B cell (primary cell): ENCODE measurements at regions not wholly inside any gene's neighbourhood (a gene's known extent, or its start where the extent isn't known, plus 50 kb on each side); places are given as distances from the start of the nearest gene placed in this dataset.

Source experiments
- ATAC-seq: fragments of 200-7000 bp; cut with Tn5 transposase; one replicate; pipeline ENCODE4 v1.10.0; 2021; ENCODE audit warnings: low read depth, mild to moderate bottlenecking, moderate number of reproducible peaks, moderate library complexity
- CTCF ChIA-PET: fragments of 350-600 bp; sonication (Branson Sonifier 250); formaldehyde crosslinking; loops from one replicate; lab custom pipeline; 2021; ENCODE audit warnings: antibody characterized with exemption, inconsistent platforms; lab: Charles Lee
- POLR2A ChIA-PET: fragments of 350-600 bp; sonication (Branson Sonifier 250); formaldehyde crosslinking; loops from one replicate; lab custom pipeline; 2021; ENCODE audit warnings: antibody characterized with exemption; lab: Charles Lee
- DNase-seq: peaks from one replicate; pipeline ENCODE4 v3.0.0; 2013
- H2AFZ ChIP-seq: 2 replicates; pipeline ENCODE4 v1.6.1; 2012; ENCODE audit warnings: mild to moderate bottlenecking, low read depth, low read length; ENCODE audit not compliant: insufficient read depth, poor library complexity, severe bottlenecking
- H3K27ac ChIP-seq, 2 donors: 1 replicate in 1 of 2; 2 replicates in 1 of 2; pipeline ENCODE4 v1.5.1; 2012 to 2013; ENCODE audit warnings: low read length in 2 of 2, mild to moderate bottlenecking in 2 of 2, moderate library complexity in 1 of 2
- H3K27me3 ChIP-seq, 4 experiments: fragments of 200-600 bp in 1 of 4; sonication (generic) in 1 of 4; replicated peaks in 1 of 4; 1 replicate in 2 of 4; 2 replicates in 2 of 4; pipeline versions ENCODE4 v1.6.1 to v1.7.0; 2013 to 2016; ENCODE audit warnings: low read length in 3 of 4, mild to moderate bottlenecking in 2 of 4, mixed read lengths in 1 of 4, moderate library complexity in 1 of 4; ENCODE audit not compliant: insufficient read depth in 4 of 4, control insufficient read depth in 3 of 4; ENCODE audit errors: control extremely low read depth in 1 of 4
- H3K36me3 ChIP-seq, 2 experiments: replicated peaks in 1 of 2; 1 replicate in 1 of 2; 2 replicates in 1 of 2; pipeline versions ENCODE4 v1.6.1 to v1.7.1; 2013; ENCODE audit warnings: low read length in 1 of 2; ENCODE audit not compliant: insufficient read depth in 2 of 2, control insufficient read depth in 1 of 2; ENCODE audit errors: control extremely low read depth in 1 of 2, extremely low read depth in 1 of 2
- H3K4me1 ChIP-seq, 2 donors: fragments of 200-600 bp in 1 of 2; sonication (generic) in 1 of 2; 1 replicate in 1 of 2; 2 replicates in 1 of 2; pipeline versions ENCODE4 v1.5.1 to v1.6.1; 2013 to 2017; ENCODE audit warnings: low read length in 2 of 2; ENCODE audit not compliant: control insufficient read depth in 2 of 2, insufficient read depth in 2 of 2
- H3K4me2 ChIP-seq: replicated peaks from 2 replicates; pipeline ENCODE3; 2012; ENCODE audit warnings: mild to moderate bottlenecking, low read depth, low read length; ENCODE audit not compliant: poor library complexity, severe bottlenecking
- H3K4me3 ChIP-seq, 5 experiments: fragments of 200-600 bp in 1 of 5; sonication (generic) in 1 of 5; 1 replicate in 3 of 5; 2 replicates in 2 of 5; pipeline versions ENCODE4 v1.5.1 to v1.7.0; 2011 to 2016; ENCODE audit warnings: low read length in 4 of 5, mild to moderate bottlenecking in 4 of 5, low read depth in 2 of 5, control low read depth in 1 of 5, moderate library complexity in 1 of 5; ENCODE audit not compliant: insufficient read depth in 1 of 5; ENCODE audit errors: control extremely low read depth in 1 of 5, extremely low read depth in 1 of 5
- H3K79me2 ChIP-seq: fragments of 200-600 bp; sonication (generic); one replicate; pipeline ENCODE4 v1.6.0; 2016; ENCODE audit warnings: low read length; ENCODE audit not compliant: control insufficient read depth, insufficient read depth
- H3K9ac ChIP-seq: fragments of 200-600 bp; sonication (generic); 2 replicates; pipeline ENCODE4 v1.6.1; 2017; ENCODE audit warnings: mild to moderate bottlenecking, low read length, moderate library complexity
- H3K9me3 ChIP-seq, 3 donors: one replicate each; pipeline versions ENCODE4 v1.6.1 to v1.7.1; 2013; ENCODE audit warnings: low read length in 2 of 3; ENCODE audit not compliant: control insufficient read depth in 2 of 3, insufficient read depth in 1 of 3; ENCODE audit errors: control extremely low read depth in 1 of 3
- H4K20me1 ChIP-seq: 2 replicates; pipeline ENCODE4 v1.6.0; 2012; ENCODE audit warnings: mild to moderate bottlenecking, low read length; ENCODE audit not compliant: insufficient read depth, control insufficient read depth, poor library complexity, severe bottlenecking
- H3K27ac Mint-ChIP-seq: one replicate; pipeline ENCODE4 v1.8.0; 2021; ENCODE audit warnings: mixed read lengths
- H3K27me3 Mint-ChIP-seq: one replicate; pipeline ENCODE4 v1.8.0; 2021; ENCODE audit warnings: mixed read lengths
- H3K4me1 Mint-ChIP-seq: one replicate; pipeline ENCODE4 v1.8.0; 2021; ENCODE audit warnings: mixed read lengths
- H3K4me3 Mint-ChIP-seq: one replicate; pipeline ENCODE4 v1.8.0; 2021; ENCODE audit warnings: mixed read lengths
- H3K9me3 Mint-ChIP-seq: one replicate; pipeline ENCODE4 v1.8.0; 2022; ENCODE audit warnings: mixed read lengths; ENCODE audit not compliant: insufficient read depth
- EZH2 ChIP-seq: IDR thresholded peaks from 2 replicates; pipeline ENCODE4 v1.6.1; 2012; ENCODE audit warnings: borderline replicate concordance, low read depth, mild to moderate bottlenecking, moderate library complexity, low read length; ENCODE audit not compliant: insufficient read depth, poor library complexity, severe bottlenecking
- WGBS: methylation state at CpG from one replicate; pipeline ENCODE4 v1.1.5; 2013; ENCODE audit warnings: missing lambda C conversion rate; ENCODE audit not compliant: insufficient coverage; 5-methylcytosine and 5-hydroxymethylcytosine counted together
- intact Hi-C: fragments of 100-400 bp; cut with micrococcal nuclease; formaldehyde crosslinking; loops from one replicate; pipeline ENCODE4 v1.10.0; 2022
- TF ChIP-seq, protein P1 (sequence below): fragments of 200-600 bp; IDR thresholded peaks from one replicate; pipeline ENCODE4 v1.8.0; 2022; ENCODE audit warnings: antibody characterized with exemption, mild to moderate bottlenecking

DNA sequence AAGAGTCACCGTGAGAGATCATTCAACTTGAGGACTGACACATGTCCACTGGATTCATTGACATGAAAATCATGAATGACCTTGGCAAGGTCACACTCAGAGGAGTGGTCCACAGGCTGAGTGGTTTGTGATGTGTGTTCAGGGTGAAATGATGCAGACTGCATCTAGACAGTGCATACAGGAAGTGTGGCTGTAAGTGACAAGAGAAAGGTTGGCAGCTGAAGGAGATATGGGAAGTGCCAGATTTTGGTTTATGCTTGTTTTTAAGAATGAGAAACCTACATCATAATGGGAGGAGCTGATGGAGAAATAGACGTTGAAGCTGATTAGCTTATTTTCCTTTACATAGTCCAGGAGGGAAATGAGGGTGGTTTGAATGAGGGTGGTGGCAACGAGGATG lies 64.8 kb upstream of the VIPR2 start:
- H3K27ac ChIP-seq: no peak overlapping the region
- peaks cover 0 to 6% (median 0%) of the 10 kb centered on the region in 3 donors for H3K9me3 ChIP-seq
- 50% methylated on average over 2 of the region's 3 CpGs for WGBS
- no peaks in the 10 kb centered on the region for H3K79me2 ChIP-seq
- H3K4me1 ChIP-seq: no peaks in the 10 kb centered on the region
- H3K27me3 ChIP-seq: no peaks in the 10 kb centered on the region
- H4K20me1 ChIP-seq: no peaks in the 10 kb centered on the region
- no peak overlapping the region for H3K4me3 Mint-ChIP-seq
- no peaks in the 10 kb centered on the region for H3K36me3 ChIP-seq
- H3K9ac ChIP-seq: no peak overlapping the region
- H3K4me3 ChIP-seq: no peak overlapping the region
- no peaks in the 10 kb centered on the region for H3K4me1 Mint-ChIP-seq
- intact Hi-C loops: no loop called here
- TF ChIP-seq, protein P1, sequence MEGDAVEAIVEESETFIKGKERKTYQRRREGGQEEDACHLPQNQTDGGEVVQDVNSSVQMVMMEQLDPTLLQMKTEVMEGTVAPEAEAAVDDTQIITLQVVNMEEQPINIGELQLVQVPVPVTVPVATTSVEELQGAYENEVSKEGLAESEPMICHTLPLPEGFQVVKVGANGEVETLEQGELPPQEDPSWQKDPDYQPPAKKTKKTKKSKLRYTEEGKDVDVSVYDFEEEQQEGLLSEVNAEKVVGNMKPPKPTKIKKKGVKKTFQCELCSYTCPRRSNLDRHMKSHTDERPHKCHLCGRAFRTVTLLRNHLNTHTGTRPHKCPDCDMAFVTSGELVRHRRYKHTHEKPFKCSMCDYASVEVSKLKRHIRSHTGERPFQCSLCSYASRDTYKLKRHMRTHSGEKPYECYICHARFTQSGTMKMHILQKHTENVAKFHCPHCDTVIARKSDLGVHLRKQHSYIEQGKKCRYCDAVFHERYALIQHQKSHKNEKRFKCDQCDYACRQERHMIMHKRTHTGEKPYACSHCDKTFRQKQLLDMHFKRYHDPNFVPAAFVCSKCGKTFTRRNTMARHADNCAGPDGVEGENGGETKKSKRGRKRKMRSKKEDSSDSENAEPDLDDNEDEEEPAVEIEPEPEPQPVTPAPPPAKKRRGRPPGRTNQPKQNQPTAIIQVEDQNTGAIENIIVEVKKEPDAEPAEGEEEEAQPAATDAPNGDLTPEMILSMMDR: no peak
- TF ChIP-seq EZH2: no peak
- ChIA-PET POLR2A (no interaction called here), CTCF (no interaction called here)
- H3K4me2 ChIP-seq: no peak overlapping the region
- no peak for ATAC-seq
- no peak overlapping the region for H3K27ac Mint-ChIP-seq
- H3K9me3 Mint-ChIP-seq: no peaks in the 10 kb centered on the region
- no peaks in the 10 kb centered on the region for H3K27me3 Mint-ChIP-seq
- no peak overlapping the region for H2AFZ ChIP-seq
- DNase-seq: no peak

DNA sequence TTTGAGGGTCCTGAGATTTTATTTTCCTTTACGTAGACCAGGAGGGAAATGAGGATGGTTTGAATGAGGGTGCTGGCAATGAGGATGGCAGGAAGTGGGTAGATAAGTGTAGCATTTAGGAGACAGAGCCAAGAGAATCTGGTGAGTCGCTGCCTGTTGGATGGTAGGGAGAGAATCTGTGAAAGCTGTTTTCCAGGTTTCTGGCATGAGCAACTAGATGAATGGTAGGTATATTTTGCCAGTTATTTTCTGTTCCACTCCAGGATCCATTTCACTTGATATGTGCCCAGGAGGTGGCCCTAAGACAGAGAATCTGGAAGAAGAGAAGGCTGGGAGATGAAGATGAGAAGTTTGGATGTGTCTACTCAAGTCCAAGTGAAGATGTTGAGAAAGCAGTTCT lies 63.3 kb upstream of the VIPR2 start:
- Histone ChIP-seq H3K79me2 (no peaks in the 10 kb centered on the region), H2AFZ (no peak overlapping the region), H3K4me1 (no peaks in the 10 kb centered on the region), H3K27ac (no peak overlapping the region), H3K36me3 (no peaks in the 10 kb centered on the region), H3K4me3 (no peak overlapping the region), H3K4me2 (no peak overlapping the region), H3K9ac (no peak overlapping the region), H3K27me3 (no peaks in the 10 kb centered on the region), H3K9me3 (peaks cover 0 to 6% (median 0%) of the 10 kb centered on the region in 3 donors), H4K20me1 (no peaks in the 10 kb centered on the region)
- Mint-ChIP-seq H3K9me3 (no peaks in the 10 kb centered on the region), H3K27ac (no peak overlapping the region), H3K4me1 (no peaks in the 10 kb centered on the region), H3K4me3 (no peak overlapping the region), H3K27me3 (no peaks in the 10 kb centered on the region)
- ChIA-PET POLR2A (no interaction called here), CTCF (no interaction called here)
- no peak for TF ChIP-seq EZH2
- TF ChIP-seq, protein P1: no peak
- ATAC-seq (no peak), DNase-seq (no peak)
- WGBS: 78% methylated on average over 2 of the region's 2 CpGs
- intact Hi-C loops: no loop called here
